Hematopoietic multipotent progenitor cell treated with erythropoietin and hydrocortisone succinate and interleukin-3 and kit ligand, for 17 days (in vitro differentiated cells): ENCODE measurements at regions not wholly inside any gene's neighbourhood (a gene's known extent, or its start where the extent isn't known, plus 50 kb on each side); places are given as distances from the start of the nearest gene placed in this dataset.

Experiments used
- DNase-seq: peaks from one replicate; pipeline ENCODE4 v3.0.0-alpha.2; 2015; ENCODE audit warnings: low spot score

- no peak for DNase-seq
Observed at GRCh38 chr2:65737452-65738011, 305.1 kb upstream of the SPRED2 start.

- DNase-seq = no peak
Observed at GRCh38 chr2:65731476-65731875, 299.1 kb upstream of the SPRED2 start.

GRCh38 chr2:65730186-65730585, 297.8 kb upstream of the SPRED2 start:
- DNase-seq = no peak

GRCh38 chr2:65729246-65729645, 296.8 kb upstream of the SPRED2 start:
- no peak for DNase-seq

- no peak for DNase-seq
Observed at GRCh38 chr2:65728477-65729180, 296.2 kb upstream of the SPRED2 start.

- DNase-seq = no peak
Observed at GRCh38 chr2:65727816-65728215, 295.4 kb upstream of the SPRED2 start.

- no peak for DNase-seq
Observed at GRCh38 chr2:65727381-65727780, 295.0 kb upstream of the SPRED2 start.

- no peak for DNase-seq
Observed at GRCh38 chr2:65724752-65725151, 292.4 kb upstream of the SPRED2 start.

- DNase-seq = no peak
Observed at GRCh38 chr2:65724336-65724735, 291.9 kb upstream of the SPRED2 start.

- no peak for DNase-seq
Observed at GRCh38 chr2:65722028-65722778, 289.8 kb upstream of the SPRED2 start.

- no peak for DNase-seq
Observed at GRCh38 chr2:65716698-65717097, 284.3 kb upstream of the SPRED2 start.

GRCh38 chr2:65715323-65715722, 282.9 kb upstream of the SPRED2 start:
- DNase-seq = no peak

- no peak for DNase-seq
Observed at GRCh38 chr2:65714866-65715265, 282.5 kb upstream of the SPRED2 start.

GRCh38 chr2:65711863-65712262, 279.5 kb upstream of the SPRED2 start:
- DNase-seq = no peak

- no peak for DNase-seq
Observed at GRCh38 chr2:65710779-65711295, 278.4 kb upstream of the SPRED2 start.

- no peak for DNase-seq
Observed at GRCh38 chr2:65710356-65710755, 278.0 kb upstream of the SPRED2 start.

- DNase-seq = no peak
Observed at GRCh38 chr2:65708086-65708485, 275.7 kb upstream of the SPRED2 start.

GRCh38 chr2:65706411-65706810, 274.0 kb upstream of the SPRED2 start:
- no peak for DNase-seq

- DNase-seq = no peak
Observed at GRCh38 chr2:65701191-65701590, 268.8 kb upstream of the SPRED2 start.

GRCh38 chr2:65700720-65701119, 268.3 kb upstream of the SPRED2 start:
- no peak for DNase-seq

GRCh38 chr2:65700004-65700651, 267.7 kb upstream of the SPRED2 start:
- DNase-seq = no peak

- DNase-seq = no peak
Observed at GRCh38 chr2:65691816-65692215, 259.4 kb upstream of the SPRED2 start.
